Femur (tissue), 1 donor: ENCODE measurements at regions not wholly inside any gene's neighbourhood (a gene's known extent, or its start where the extent isn't known, plus 50 kb on each side); places are given as distances from the start of the nearest gene placed in this dataset.
A peak's percentile ranks its signal among the peaks of the same experiment; 100 is the strongest.

Source experiments
- DNase-seq: peaks from one replicate; pipeline ENCODE4 v3.0.0-alpha.2; 2017

GRCh38 chr6:25070547-25071366, 135.0 kb upstream of the RIPOR2 start:
- DNase-seq, result peak; percentile 85

- DNase-seq, result no peak
Measured at GRCh38 chr6:25078141-25078540, 142.4 kb upstream of the RIPOR2 start.

- DNase-seq, result no peak
Measured at GRCh38 chr6:25083784-25084507, 148.2 kb upstream of the RIPOR2 start.

- no peak for DNase-seq
Measured at GRCh38 chr6:25084508-25084833, 148.7 kb upstream of the RIPOR2 start.

GRCh38 chr6:25085756-25086155, 150.0 kb upstream of the RIPOR2 start:
- DNase-seq, result no peak

GRCh38 chr6:25086500-25087091, 150.8 kb upstream of the RIPOR2 start:
- no peak for DNase-seq

- DNase-seq, result no peak
Measured at GRCh38 chr6:25088513-25088912, 152.8 kb upstream of the RIPOR2 start.

- DNase-seq, result no peak
Measured at GRCh38 chr6:25089442-25089841, 153.7 kb upstream of the RIPOR2 start.

- no peak for DNase-seq
Measured at GRCh38 chr6:25094726-25095125, 159.0 kb upstream of the RIPOR2 start.

- no peak for DNase-seq
Measured at GRCh38 chr6:25100288-25100687, 164.5 kb upstream of the RIPOR2 start.

- no peak for DNase-seq
Measured at GRCh38 chr6:25103603-25104002, 167.8 kb upstream of the RIPOR2 start.

GRCh38 chr6:25105070-25105925, 169.5 kb upstream of the RIPOR2 start:
- DNase-seq, result no peak

- DNase-seq, result no peak
Measured at GRCh38 chr6:25107218-25107617, 171.5 kb upstream of the RIPOR2 start.

- DNase-seq, result no peak
Measured at GRCh38 chr6:25111782-25112181, 167.4 kb upstream of the CARMIL1 start.

GRCh38 chr6:25112322-25112773, 166.8 kb upstream of the CARMIL1 start:
- DNase-seq, result no peak

GRCh38 chr6:25113436-25113835, 165.7 kb upstream of the CARMIL1 start:
- no peak for DNase-seq

GRCh38 chr6:25118038-25118437, 161.1 kb upstream of the CARMIL1 start:
- DNase-seq, result no peak

- no peak for DNase-seq
Measured at GRCh38 chr6:25121186-25121585, 158.0 kb upstream of the CARMIL1 start.

GRCh38 chr6:25122001-25122400, 157.2 kb upstream of the CARMIL1 start:
- DNase-seq, result peak; percentile 61

GRCh38 chr6:25122622-25123237, 156.4 kb upstream of the CARMIL1 start:
- no peak for DNase-seq

- no peak for DNase-seq
Measured at GRCh38 chr6:25124216-25124715, 154.9 kb upstream of the CARMIL1 start.

GRCh38 chr6:25125736-25126135, 153.4 kb upstream of the CARMIL1 start:
- DNase-seq, result no peak
